ENCODE measurements at regions not wholly inside any gene's neighbourhood (a gene's known extent, or its start where the extent isn't known, plus 50 kb on each side); places are given as distances from the start of the nearest gene placed in this dataset.

GRCh38 chrX:87402256-87402655, 115.3 kb upstream of the KLHL4 start:
- H3K4me3 Mint-ChIP-seq = no peak overlapping the region
- no CpG with 5 or more reads among the region's 1 CpG for WGBS, 2 experiments (ENCODE audit: insufficient coverage in 1 of 2, insufficient read length in 1 of 2)
- no peak overlapping the region for H3K27ac ChIP-seq (ENCODE audit: low read depth, low read length)
- H3K36me3 Mint-ChIP-seq (ENCODE audit: low read depth) = peaks cover 2% of the 10 kb centered on the region
- H3K27ac Mint-ChIP-seq = no peak overlapping the region
- H3K36me3 ChIP-seq (ENCODE audit: control insufficient read depth, insufficient read depth, low read length) = no peaks in the 10 kb centered on the region
- H3K27me3 Mint-ChIP-seq (ENCODE audit: insufficient read depth) = no peaks in the 10 kb centered on the region
- no peak for TF ChIP-seq CTCF (conservative IDR thresholded peaks at IDR 0.05)
- H3K4me1 Mint-ChIP-seq = peaks cover 5% of the 10 kb centered on the region
- H3K9me3 ChIP-seq (ENCODE audit: control insufficient read depth, low read length) = no peaks in the 10 kb centered on the region
- no peak overlapping the region for H3K9ac ChIP-seq (ENCODE audit: extremely low read depth, low read length, poor library complexity, severe bottlenecking)
- no peaks in the 10 kb centered on the region for H3K27me3 ChIP-seq (ENCODE audit: control insufficient read depth, insufficient read depth, low read length, poor library complexity, severe bottlenecking)
- H3K4me3 ChIP-seq (ENCODE audit: low read length) = no peak overlapping the region
- DNase-seq = no peak
- H3K9me3 Mint-ChIP-seq = peaks cover 11% of the 10 kb centered on the region
- H3K4me1 ChIP-seq (ENCODE audit: control insufficient read depth, insufficient read depth, low read length) = no peaks in the 10 kb centered on the region

GRCh38 chrX:87403551-87403950, 114.1 kb upstream of the KLHL4 start:
- DNase-seq = no peak
- no peak overlapping the region for H3K4me3 Mint-ChIP-seq
- no peaks in the 10 kb centered on the region for H3K4me1 ChIP-seq (ENCODE audit: control insufficient read depth, insufficient read depth, low read length)
- peaks cover 2% of the 10 kb centered on the region for H3K36me3 Mint-ChIP-seq (ENCODE audit: low read depth)
- H3K27me3 Mint-ChIP-seq (ENCODE audit: insufficient read depth) = no peaks in the 10 kb centered on the region
- no peaks in the 10 kb centered on the region for H3K27me3 ChIP-seq (ENCODE audit: control insufficient read depth, insufficient read depth, low read length, poor library complexity, severe bottlenecking)
- no peak overlapping the region for H3K4me3 ChIP-seq (ENCODE audit: low read length)
- peaks cover 11% of the 10 kb centered on the region for H3K9me3 Mint-ChIP-seq
- no peaks in the 10 kb centered on the region for H3K36me3 ChIP-seq (ENCODE audit: control insufficient read depth, insufficient read depth, low read length)
- H3K4me1 Mint-ChIP-seq = peaks cover 1% of the 10 kb centered on the region
- TF ChIP-seq CTCF (conservative IDR thresholded peaks at IDR 0.05) = no peak
- H3K27ac ChIP-seq (ENCODE audit: low read depth, low read length) = no peak overlapping the region
- H3K9me3 ChIP-seq (ENCODE audit: control insufficient read depth, low read length) = no peaks in the 10 kb centered on the region
- WGBS, 2 experiments (ENCODE audit: insufficient coverage in 1 of 2, insufficient read length in 1 of 2) = 91% methylated on average over 3 of the region's 4 CpGs; no CpG with 5 or more reads in 1 of the 2 experiments
- no peak overlapping the region for H3K9ac ChIP-seq (ENCODE audit: extremely low read depth, low read length, poor library complexity, severe bottlenecking)
- no peak overlapping the region for H3K27ac Mint-ChIP-seq

- Histone ChIP-seq H3K4me3 (ENCODE audit: low read length) (no peak overlapping the region), H3K4me1 (ENCODE audit: control insufficient read depth, insufficient read depth, low read length) (no peaks in the 10 kb centered on the region), H3K27me3 (ENCODE audit: control insufficient read depth, insufficient read depth, low read length, poor library complexity, severe bottlenecking) (no peaks in the 10 kb centered on the region), H3K36me3 (ENCODE audit: control insufficient read depth, insufficient read depth, low read length) (no peaks in the 10 kb centered on the region), H3K9me3 (ENCODE audit: control insufficient read depth, low read length) (no peaks in the 10 kb centered on the region), H3K27ac (ENCODE audit: low read depth, low read length) (no peak overlapping the region), H3K9ac (ENCODE audit: extremely low read depth, low read length, poor library complexity, severe bottlenecking) (no peak overlapping the region)
- TF ChIP-seq CTCF (conservative IDR thresholded peaks at IDR 0.05) = no peak
- DNase-seq = no peak
- H3K27me3 Mint-ChIP-seq (ENCODE audit: insufficient read depth) = no peaks in the 10 kb centered on the region
- no peaks in the 10 kb centered on the region for H3K36me3 Mint-ChIP-seq (ENCODE audit: low read depth)
- peaks cover 3% of the 10 kb centered on the region for H3K9me3 Mint-ChIP-seq
- WGBS, 2 experiments (ENCODE audit: insufficient coverage in 1 of 2, insufficient read length in 1 of 2) = 93% methylated on average over 7 of the region's 7 CpGs; no CpG with 5 or more reads in 1 of the 2 experiments
- H3K4me1 Mint-ChIP-seq = peaks cover 1% of the 10 kb centered on the region
- no peak overlapping the region for H3K27ac Mint-ChIP-seq
- H3K4me3 Mint-ChIP-seq = no peak overlapping the region
Observed at GRCh38 chrX:87409113-87409841, 108.3 kb upstream of the KLHL4 start.
